ENCODE measurements at regions not wholly inside any gene's neighbourhood (a gene's known extent, or its start where the extent isn't known, plus 50 kb on each side); places are given as distances from the start of the nearest gene placed in this dataset.

DNA sequence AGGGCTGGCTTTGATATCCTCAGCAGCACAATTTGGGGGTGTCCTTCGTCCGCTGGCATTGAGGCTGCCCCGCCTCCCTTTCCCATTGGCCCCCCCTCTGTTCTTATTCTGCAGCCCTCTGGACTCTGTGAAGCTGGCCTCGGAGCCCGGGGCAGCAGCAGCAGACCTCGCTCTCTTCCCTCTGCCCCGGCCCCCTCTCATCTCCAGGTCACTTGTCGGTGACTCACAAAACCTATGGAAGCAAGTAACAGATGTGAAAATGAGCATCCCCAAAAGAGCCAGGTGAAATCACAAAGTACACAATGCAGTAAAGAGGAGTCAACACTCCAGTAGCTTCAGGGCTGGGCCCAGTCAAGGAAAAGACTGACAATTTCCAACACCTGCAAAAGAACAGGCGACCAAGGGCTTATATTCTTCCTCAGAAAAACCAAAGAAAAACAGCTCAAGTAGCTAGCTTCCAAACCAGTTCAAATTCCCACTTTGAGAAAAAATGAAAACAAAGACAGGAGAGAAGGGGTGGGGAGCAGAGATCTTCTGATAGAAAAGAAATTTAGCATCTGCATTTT lies 97.5 kb downstream of the ZNF608 start:
- no peak for DNase-seq
- Histone ChIP-seq H3K27ac (peak overlapping the region; percentile 74), H3K27me3 (ENCODE audit: low read depth) (no peaks in the 10 kb centered on the region), H3K9me3 (no peaks in the 10 kb centered on the region), H3K36me3 (peaks cover 24% of the 10 kb centered on the region), H3K4me1 (peaks cover 49% of the 10 kb centered on the region), H3K4me3 (peak overlapping the region; percentile 27)
- ATAC-seq: no peak
- intact Hi-C loops (cut with DNase I): no loop called here
- TF ChIP-seq, protein P1, sequence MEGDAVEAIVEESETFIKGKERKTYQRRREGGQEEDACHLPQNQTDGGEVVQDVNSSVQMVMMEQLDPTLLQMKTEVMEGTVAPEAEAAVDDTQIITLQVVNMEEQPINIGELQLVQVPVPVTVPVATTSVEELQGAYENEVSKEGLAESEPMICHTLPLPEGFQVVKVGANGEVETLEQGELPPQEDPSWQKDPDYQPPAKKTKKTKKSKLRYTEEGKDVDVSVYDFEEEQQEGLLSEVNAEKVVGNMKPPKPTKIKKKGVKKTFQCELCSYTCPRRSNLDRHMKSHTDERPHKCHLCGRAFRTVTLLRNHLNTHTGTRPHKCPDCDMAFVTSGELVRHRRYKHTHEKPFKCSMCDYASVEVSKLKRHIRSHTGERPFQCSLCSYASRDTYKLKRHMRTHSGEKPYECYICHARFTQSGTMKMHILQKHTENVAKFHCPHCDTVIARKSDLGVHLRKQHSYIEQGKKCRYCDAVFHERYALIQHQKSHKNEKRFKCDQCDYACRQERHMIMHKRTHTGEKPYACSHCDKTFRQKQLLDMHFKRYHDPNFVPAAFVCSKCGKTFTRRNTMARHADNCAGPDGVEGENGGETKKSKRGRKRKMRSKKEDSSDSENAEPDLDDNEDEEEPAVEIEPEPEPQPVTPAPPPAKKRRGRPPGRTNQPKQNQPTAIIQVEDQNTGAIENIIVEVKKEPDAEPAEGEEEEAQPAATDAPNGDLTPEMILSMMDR (IDR thresholded peaks at IDR 0.05): no peak

DNA sequence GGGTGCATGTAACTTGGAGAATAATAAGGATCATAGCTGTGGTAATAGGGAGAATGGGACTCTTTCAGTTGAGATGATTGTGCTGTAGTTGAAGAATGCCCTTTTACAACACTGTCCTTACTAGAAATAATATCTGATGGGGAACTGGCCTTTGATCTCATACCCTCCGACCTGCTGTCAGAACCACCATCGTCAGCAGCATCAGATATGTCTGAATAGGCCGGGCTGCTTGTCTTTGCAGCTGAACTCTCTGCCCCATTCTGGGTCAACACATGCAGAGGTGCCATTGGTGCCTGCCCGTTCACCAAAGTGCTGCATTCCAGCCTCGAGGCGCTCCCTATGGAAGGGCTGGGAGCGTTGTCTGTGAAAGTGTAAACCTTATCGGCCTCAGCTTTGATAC lies 99.1 kb downstream of the ZNF608 start:
- intact Hi-C loops (cut with DNase I): no loop called here
- ATAC-seq (no peak), DNase-seq (no peak)
- Histone ChIP-seq H3K27ac (no peak overlapping the region), H3K27me3 (ENCODE audit: low read depth) (no peaks in the 10 kb centered on the region), H3K4me1 (peaks cover 40% of the 10 kb centered on the region), H3K9me3 (no peaks in the 10 kb centered on the region), H3K4me3 (no peak overlapping the region), H3K36me3 (peaks cover 28% of the 10 kb centered on the region)
- TF ChIP-seq, protein P1 (IDR thresholded peaks at IDR 0.05): no peak

DNA sequence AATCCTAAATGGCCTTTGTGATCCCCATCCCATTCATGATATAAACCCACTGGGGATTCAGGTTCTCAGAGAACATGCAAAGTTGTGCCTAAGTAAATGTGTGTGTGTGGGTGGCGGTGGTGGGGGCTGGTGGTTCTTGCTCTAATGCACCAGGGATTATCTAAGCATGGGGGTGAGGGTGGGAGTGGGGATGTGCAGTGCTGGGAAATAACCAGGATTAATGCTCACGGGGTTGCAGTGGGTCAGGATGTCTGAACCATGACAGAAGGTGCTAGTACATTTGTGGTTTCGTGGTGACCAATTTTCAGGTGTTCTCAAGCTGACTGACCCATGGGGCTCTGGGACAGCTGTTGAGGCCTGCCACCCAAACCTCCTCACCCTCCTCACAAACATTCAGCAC lies 101.0 kb downstream of the ZNF608 start:
- intact Hi-C loops (cut with DNase I): no loop called here
- H3K27me3 ChIP-seq (ENCODE audit: low read depth): no peaks in the 10 kb centered on the region
- peaks cover 28% of the 10 kb centered on the region for H3K36me3 ChIP-seq
- H3K27ac ChIP-seq: no peak overlapping the region
- no peak overlapping the region for H3K4me3 ChIP-seq
- no peaks in the 10 kb centered on the region for H3K9me3 ChIP-seq
- no peak for ATAC-seq
- TF ChIP-seq, protein P1 (IDR thresholded peaks at IDR 0.05): no peak
- peaks cover 38% of the 10 kb centered on the region for H3K4me1 ChIP-seq
- DNase-seq: no peak

DNA sequence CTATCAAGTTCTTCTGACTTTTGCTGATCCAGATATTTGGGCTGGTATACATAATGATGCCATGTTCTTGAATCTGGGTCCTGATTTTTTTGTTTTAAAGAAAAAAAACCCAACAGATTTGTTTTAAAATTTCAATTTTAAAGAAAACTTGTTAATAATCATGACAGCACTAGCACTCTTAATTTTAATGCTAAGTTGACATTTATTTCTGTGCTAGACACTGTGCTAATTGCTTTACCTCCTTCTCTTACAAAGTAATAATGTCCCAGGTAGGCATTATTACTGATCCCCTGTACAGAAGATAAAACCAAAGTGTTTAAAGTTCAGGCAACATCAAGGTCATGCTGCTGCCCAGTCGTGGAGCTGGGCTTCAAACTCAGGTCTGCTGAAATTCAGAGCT lies 101.9 kb downstream of the ZNF608 start:
- Histone ChIP-seq H3K4me3 (no peak overlapping the region), H3K9me3 (no peaks in the 10 kb centered on the region), H3K27me3 (ENCODE audit: low read depth) (no peaks in the 10 kb centered on the region), H3K4me1 (peaks cover 30% of the 10 kb centered on the region), H3K36me3 (peaks cover 28% of the 10 kb centered on the region), H3K27ac (no peak overlapping the region)
- intact Hi-C loops (cut with DNase I): no loop called here
- TF ChIP-seq, protein P1 (IDR thresholded peaks at IDR 0.05): no peak
- no peak for ATAC-seq
- no peak for DNase-seq

DNA sequence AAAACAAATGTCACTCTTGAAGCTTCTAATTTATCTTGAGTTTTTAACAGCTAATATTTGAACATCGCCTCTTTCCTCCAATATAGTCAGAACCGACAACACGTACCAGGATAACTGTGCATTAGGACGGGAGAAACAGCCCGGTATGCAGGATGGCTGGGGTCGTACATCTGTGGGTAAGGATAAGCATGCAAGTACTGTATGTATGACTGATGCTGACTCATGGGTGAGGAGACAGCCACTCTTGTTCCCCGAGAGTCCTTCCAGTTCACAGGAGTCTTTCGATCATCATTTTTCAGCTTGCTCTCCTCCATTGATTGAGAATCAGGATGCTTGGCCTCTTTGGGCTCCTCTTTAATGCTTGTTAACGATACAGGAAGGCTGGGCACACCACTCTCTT lies 102.3 kb downstream of the ZNF608 start:
- intact Hi-C loops (cut with DNase I): no loop called here
- no peaks in the 10 kb centered on the region for H3K27me3 ChIP-seq (ENCODE audit: low read depth)
- peaks cover 30% of the 10 kb centered on the region for H3K36me3 ChIP-seq
- no peak overlapping the region for H3K4me3 ChIP-seq
- peaks cover 26% of the 10 kb centered on the region for H3K4me1 ChIP-seq
- ATAC-seq (no peak), DNase-seq (no peak)
- H3K9me3 ChIP-seq: no peaks in the 10 kb centered on the region
- TF ChIP-seq, protein P1 (IDR thresholded peaks at IDR 0.05): no peak
- H3K27ac ChIP-seq: no peak overlapping the region

DNA sequence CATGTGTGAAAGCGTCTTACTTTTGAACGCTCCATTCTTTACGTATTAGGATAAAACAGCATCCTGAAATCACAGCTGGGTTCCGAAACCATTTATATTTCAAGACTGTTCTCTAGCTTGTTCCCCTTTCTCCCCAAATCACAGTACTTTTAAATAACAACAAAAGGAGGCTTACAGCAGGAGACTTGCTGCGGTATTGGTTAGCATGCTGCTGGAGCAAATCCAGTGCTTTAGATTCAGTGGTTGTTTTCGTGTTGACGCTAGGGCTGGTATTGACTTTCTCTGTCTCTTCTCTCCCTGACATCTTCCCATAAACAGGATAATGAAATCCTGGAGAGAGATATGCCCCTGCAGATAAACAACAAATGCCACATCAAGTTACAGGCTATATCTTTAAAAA lies 103.1 kb downstream of the ZNF608 start:
- Histone ChIP-seq H3K4me1 (peaks cover 18% of the 10 kb centered on the region), H3K27ac (no peak overlapping the region), H3K27me3 (ENCODE audit: low read depth) (no peaks in the 10 kb centered on the region), H3K9me3 (no peaks in the 10 kb centered on the region), H3K4me3 (no peak overlapping the region), H3K36me3 (peaks cover 30% of the 10 kb centered on the region)
- intact Hi-C loops (cut with DNase I): no loop called here
- DNase-seq (no peak), ATAC-seq (no peak)
- TF ChIP-seq, protein P1 (IDR thresholded peaks at IDR 0.05): no peak
